Erythroblast (primary cell): ENCODE measurements at regions not wholly inside any gene's neighbourhood (a gene's known extent, or its start where the extent isn't known, plus 50 kb on each side); places are given as distances from the start of the nearest gene placed in this dataset.

Experiments used
- GATA1 ChIP-seq: IDR thresholded peaks from 2 replicates; pipeline ENCODE4 v1.6.1; 2011; ENCODE audit warnings: low read depth, mild to moderate bottlenecking, control low read depth, low read length, moderate library complexity
- POLR2A ChIP-seq: IDR thresholded peaks from 2 replicates; pipeline ENCODE4 v1.6.1; 2011; ENCODE audit warnings: mild to moderate bottlenecking, low read length

GRCh38 chr3:71868876-71869275 is 83.9 kb upstream of the PROK2 start:
- TF ChIP-seq POLR2A: no peak
- no peak for TF ChIP-seq GATA1
